22Rv1 (cell line): ENCODE measurements at regions not wholly inside any gene's neighbourhood (a gene's known extent, or its start where the extent isn't known, plus 50 kb on each side); places are given as distances from the start of the nearest gene placed in this dataset.

Experiments used
- CTCF ChIP-seq: fragments of 450-650 bp; IDR thresholded peaks from 2 replicates; pipeline ENCODE4 v1.5.1; 2017; ENCODE audit warnings: mild to moderate bottlenecking
- ZFX ChIP-seq: fragments of 450-650 bp; IDR thresholded peaks from 2 replicates; pipeline ENCODE4 v1.6.1; 2017; ENCODE audit warnings: antibody characterized with exemption, borderline replicate concordance

DNA sequence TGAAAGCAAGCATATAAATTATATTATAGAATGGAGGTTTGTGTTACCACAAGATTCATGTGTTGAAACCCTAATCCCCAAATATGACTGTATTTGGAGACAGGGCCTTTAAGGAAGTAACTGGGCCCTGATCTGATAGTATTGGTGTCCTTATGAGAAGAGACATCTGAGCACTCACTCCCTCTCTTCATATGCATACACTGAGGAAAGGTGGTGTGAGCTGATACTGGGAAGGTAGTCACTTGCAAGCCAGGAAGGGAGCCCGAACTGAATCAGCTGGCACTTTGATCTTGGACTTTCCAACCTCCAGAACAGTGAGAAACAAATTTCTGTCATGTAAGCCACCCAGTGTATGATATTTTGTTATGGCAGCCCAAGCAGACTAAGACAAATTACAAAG is 66.9 kb upstream of the RHOBTB1 start:
- TF ChIP-seq CTCF: no peak
- TF ChIP-seq ZFX: no peak
